ENCODE measurements at regions not wholly inside any gene's neighbourhood (a gene's known extent, or its start where the extent isn't known, plus 50 kb on each side); places are given as distances from the start of the nearest gene placed in this dataset.
"Not testable (repeated sequence)": the region's sequence is repeated elsewhere in the genome, so short reads cannot be mapped to it uniquely, and the experiment has no call there.

- no peak for ATAC-seq (ENCODE audit: poor library complexity)
- DNase-seq, result no peak
- intact Hi-C loops (cut with DNase I), result no loop called here
Observed at GRCh38 chr2:234570476-234570875, 73.6 kb upstream of the ARL4C start.

DNA sequence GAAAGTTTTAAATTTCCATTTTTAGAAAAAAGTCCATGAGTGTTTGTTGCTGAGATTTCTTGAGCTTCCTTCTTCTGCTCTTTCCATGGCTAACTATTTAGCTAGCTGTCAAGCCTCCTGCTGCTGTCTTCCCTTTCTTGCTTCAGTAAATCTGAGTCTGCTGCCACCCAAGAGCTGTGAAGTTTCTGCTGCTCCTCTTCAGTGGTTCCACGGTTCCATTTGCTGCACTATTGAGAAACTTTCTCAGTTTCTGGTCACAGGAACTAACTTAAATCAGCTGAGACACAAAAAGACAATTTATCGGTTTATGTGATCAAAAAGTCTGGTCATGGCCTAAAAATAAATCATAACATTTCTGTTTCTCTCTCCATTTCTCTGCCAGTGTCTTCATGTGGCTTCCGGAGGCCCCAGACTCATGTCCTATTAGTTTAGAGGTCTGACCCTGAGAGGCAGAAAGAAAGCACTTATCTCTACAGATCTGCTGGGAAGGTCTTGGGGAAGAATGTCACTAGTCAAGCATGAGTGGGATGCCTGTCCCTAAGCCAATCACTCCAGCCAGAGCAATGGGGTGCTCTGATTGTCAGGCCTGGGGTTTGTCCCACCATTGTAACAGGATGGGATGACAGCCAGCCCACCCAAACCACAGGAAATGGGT, 73.0 kb upstream of the ARL4C start:
- ATAC-seq (ENCODE audit: poor library complexity) (no peak), DNase-seq (no peak)
- intact Hi-C loops (cut with DNase I), result no loop called here

GRCh38 chr2:234566622-234567021, 69.7 kb upstream of the ARL4C start:
- ATAC-seq (ENCODE audit: poor library complexity) (no peak), DNase-seq (no peak)
- intact Hi-C loops (cut with DNase I), result no loop called here

DNA sequence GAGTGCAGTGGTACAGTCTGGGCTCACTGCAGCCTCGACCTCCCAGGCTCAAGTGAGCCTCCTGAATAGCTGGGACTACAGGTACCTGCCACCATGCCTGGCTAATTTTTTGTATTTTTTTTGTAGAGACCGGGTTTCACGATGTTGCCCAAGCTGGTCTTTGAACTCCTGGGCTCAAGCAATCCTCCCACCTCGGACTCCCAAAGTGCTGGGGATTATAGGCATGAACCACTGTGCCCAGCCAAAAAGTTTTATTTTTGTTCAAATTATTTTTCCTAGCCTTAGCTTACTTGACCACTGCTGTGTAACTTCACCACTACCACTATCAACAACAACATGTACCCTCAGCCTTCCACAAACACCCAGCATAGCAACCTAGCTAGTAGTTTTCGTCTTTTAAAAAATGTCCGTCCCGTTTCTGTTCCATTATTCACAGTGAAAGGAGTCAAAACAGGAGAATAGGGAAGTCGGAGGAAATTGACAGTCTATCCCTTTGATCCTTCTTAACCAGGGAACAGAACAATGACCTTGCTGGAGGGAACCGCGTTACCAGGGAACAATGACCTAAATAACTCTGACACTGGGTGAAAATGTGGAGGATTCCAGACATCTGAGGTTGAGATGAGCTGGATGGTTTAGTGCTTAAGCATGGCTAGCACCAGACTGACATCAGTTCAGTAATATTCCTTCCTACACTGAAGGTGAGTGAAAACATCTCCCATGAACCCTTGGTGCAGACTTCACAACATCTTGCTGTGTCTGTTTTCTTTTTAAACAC, 69.2 kb upstream of the ARL4C start:
- no peak for DNase-seq
- intact Hi-C loops (cut with DNase I), result no loop called here
- ATAC-seq (ENCODE audit: poor library complexity), result no peak

DNA sequence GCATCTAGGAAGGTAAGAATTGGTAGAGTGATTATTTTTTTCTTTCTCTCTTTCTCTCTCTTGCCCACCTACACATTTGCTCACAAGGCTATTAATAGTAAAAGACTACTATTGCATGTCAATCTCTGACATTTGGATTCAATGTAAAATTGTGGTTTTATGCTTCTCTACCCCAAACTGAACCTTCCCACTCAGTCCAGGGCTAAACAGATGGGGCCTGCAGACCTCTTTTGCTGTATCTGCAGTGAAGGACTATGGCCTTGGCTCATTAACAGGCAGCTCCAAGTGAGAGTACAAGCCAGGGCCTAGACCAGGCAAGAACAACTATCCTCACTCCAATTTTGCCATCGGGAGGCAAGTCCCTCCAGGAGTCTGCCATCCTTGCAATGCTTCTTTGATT, 68.3 kb upstream of the ARL4C start:
- DNase-seq (no peak), ATAC-seq (ENCODE audit: poor library complexity) (no peak)
- intact Hi-C loops (cut with DNase I), result no loop called here

- no peak for ATAC-seq (ENCODE audit: poor library complexity)
- intact Hi-C loops (cut with DNase I), result no loop called here
- no peak for DNase-seq
Observed at GRCh38 chr2:234564699-234565098, 67.8 kb upstream of the ARL4C start.

- ATAC-seq (ENCODE audit: poor library complexity) (no peak), DNase-seq (no peak)
- intact Hi-C loops (cut with DNase I), result no loop called here
Observed at GRCh38 chr2:234559609-234560008, 62.7 kb upstream of the ARL4C start.

DNA sequence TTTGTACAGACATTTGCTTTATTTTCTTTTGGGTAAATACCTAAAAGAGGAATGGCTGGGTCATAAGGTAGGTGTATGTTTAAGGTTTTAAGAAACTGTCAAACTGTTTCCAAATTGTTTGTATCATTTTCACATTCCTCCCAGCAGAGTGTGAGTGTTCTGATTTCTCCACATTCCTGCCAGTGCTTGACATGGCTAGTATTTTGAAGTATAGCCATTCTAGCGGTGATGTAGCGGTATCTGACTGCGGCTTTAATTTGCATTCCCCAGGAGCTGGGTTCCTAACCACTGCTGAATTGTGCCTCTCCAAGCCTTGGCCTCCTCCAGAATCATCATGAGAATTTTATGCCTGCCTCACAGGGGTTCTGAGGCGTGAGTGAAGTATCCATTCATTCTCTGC, 61.8 kb upstream of the ARL4C start:
- DNase-seq (no peak), ATAC-seq (ENCODE audit: poor library complexity) (no peak)
- intact Hi-C loops (cut with DNase I), result no loop called here

DNA sequence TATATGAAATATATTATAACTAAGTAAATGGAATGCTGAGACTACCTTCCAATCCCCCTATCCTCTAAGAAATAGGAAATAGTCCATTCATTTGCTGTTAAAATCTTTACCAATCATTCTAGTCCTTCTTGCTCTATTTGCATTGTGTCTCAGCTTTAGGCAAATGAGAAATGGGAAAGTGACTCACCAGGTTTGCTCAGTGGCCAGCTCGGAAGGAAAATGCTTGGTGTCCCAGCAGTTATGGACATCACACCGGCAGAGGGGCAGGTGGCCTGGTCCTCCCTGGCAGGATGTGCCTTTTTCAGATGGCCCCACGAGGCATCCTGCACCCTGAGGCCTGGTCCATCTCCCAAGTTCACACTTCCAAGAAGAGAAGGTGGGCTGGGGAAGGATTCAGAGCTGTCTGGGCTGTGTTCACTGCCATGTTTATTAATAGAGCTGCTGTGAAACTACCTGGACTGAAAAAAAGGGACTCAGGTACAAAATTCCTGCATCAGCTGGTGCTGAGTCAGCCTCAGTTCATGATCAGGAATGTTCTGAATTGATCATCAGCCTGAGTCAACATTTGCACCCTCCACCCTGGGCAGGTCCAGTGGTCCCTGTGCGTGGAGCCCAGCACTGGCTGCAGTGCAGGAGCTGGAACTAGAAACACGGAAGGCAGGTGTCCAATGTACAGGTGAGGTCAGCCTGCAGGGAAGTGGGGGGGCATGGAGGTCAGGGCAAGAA, 60.1 kb upstream of the ARL4C start:
- ATAC-seq (ENCODE audit: poor library complexity) (no peak), DNase-seq (no peak)
- intact Hi-C loops (cut with DNase I), result no loop called here

DNA sequence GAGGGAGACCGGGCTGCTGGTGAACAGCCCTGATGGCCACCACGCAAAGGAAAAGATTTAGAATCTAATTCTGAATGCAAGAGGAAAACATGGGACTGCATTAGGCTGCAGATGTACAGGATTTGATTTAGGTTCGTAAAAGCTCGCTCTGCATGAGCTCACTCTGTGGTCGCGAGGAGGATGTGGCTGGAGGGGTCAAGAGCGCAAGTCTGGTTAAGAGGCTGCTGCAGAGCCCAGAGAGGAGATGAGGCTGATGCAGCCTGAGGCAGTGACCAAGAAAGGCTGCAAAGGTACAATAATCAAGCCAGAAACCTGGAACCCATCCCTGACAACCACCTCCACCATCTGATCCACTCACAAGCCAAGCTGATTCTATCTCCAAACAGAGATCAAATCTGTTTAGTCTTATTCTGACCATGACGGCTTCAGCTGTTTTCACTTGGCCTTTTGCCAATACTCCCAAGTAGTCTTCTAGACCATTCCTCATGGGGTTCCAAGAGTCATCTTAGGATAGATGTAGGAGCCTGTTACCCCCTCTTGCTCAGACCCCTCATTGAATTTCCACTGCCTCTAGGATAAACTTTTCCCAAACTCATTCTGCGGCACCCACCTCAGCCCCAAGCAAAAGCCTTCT, 58.9 kb upstream of the ARL4C start:
- no peak for ATAC-seq (ENCODE audit: poor library complexity)
- intact Hi-C loops (cut with DNase I), result no loop called here
- DNase-seq, result no peak

- intact Hi-C loops (cut with DNase I), result no loop called here
- no peak for ATAC-seq (ENCODE audit: poor library complexity)
- no peak for DNase-seq
Observed at GRCh38 chr2:234555161-234555560, 58.3 kb upstream of the ARL4C start.

DNA sequence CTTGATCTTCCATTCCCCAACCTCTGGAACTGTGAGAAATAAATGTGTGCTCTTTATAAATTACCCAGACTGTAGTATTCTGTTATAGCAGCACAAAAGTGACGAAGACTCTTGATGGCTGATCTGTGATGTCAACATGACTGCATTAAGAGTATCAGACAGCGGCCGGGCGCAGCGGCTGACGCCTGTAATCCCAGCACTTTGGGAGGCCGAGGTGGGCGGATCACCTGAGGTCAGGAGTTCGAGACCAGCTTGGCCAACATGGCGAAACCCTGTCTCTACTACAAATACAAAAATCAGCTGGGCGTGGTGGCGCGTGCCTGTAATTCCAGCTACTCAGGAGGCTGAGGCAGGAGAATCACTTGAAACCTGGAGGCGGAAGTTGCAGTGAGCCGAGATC, 56.3 kb upstream of the ARL4C start:
- ATAC-seq (ENCODE audit: poor library complexity); DNase-seq: not testable (repeated sequence)
- intact Hi-C loops (cut with DNase I), result loop anchor here (5.0 kb wide), 1 partner anchor 554 kb away; no protein-coding TSS in a partner anchor

DNA sequence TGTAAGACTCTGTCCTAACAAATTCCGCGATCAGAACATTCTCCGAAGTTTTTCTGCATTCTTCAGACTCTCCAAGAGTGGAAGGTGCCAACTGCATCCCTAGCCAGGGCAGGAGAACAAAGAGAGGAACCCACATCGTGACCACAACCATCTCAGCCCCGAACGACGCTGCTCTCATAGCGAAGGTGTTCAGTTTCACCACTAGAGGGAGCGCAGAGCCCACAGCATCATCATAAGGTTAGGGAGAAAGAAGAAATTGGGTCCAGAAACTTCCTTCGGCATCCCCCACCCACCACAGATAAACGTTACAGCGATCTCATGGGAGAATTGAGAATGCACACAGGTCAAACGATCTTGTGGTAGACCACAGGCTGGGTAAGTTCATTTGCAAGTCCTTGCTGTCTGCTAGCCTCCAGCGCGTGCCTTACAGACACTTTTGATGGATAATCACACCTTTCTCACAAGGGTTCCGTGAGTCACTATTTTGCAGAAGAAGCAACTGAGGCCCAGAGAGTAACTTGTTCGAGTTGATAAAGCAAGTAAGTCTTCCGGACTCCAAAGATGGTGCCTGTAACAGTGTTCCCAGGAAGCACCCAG, 53.7 kb upstream of the ARL4C start:
- peak; percentile 51 for DNase-seq
- intact Hi-C loops (cut with DNase I), result loop anchor here (5.0 kb wide), 1 partner anchor 557 kb away; no protein-coding TSS in a partner anchor
- ATAC-seq (ENCODE audit: poor library complexity), result peak; percentile 83

GRCh38 chr2:234550056-234550455, 53.2 kb upstream of the ARL4C start:
- DNase-seq, result no peak
- ATAC-seq (ENCODE audit: poor library complexity), result no peak
- intact Hi-C loops (cut with DNase I), result loop anchor here (5.0 kb wide), 1 partner anchor 557 kb away; no protein-coding TSS in a partner anchor

DNA sequence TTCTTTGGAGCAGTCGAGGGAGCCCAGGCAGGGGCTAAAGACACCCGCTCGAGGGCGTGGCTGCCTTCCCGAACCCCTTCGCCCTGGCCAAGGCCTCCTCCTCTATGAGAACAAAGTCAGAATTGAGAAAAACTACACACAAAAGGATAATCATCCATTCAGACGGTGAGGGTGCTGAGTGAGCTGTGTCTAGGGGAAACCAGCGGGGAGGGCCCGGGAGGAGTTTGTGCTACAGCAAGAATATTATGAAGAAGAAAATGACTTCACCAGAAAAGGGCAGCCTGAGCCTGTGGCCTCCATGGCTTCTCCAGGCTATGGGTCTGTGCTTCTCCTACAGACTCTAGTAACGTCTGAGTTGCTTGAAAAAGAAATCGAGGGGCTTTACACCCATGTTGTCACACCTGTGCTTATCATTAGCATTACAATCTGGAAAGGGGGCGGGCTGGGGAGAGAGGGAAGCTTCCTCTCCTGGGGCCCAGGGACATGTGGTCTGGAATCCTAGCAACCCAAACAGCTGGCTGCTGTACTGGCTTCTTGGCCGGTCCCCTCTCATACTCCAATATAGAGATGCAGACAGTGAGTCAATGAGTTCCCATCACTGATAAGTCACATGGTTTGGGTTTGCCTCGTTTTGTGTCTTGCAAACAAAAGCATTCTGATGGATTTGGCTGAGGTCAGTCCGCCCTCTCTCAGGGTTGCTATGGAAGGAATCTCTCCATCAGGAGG, 52.0 kb upstream of the ARL4C start:
- DNase-seq (no peak), ATAC-seq (ENCODE audit: poor library complexity) (no peak)
- intact Hi-C loops (cut with DNase I), result loop anchor here (2.0 kb wide), 1 partner anchor 568 kb away; no protein-coding TSS in a partner anchor

DNA sequence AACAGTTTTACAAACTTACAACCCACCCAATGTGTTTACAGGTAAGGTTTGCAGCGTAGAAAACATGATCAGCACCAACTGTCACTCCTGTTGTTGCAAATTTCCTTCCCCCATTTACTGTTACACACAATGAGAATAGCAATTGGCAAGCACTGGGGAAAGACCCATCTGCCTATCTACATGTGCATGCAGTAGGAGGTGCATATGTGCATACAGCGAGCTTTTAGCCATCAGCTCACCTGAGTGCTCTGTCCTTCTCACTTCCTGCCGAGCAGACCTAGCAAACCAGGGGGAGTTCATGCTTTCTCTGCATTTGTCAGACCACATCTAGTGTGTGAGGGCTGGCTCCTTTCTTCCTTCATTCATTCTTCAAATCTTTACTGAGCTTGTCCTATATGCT, 49.9 kb upstream of the ARL4C start:
- intact Hi-C loops (cut with DNase I), result no loop called here
- DNase-seq, result no peak
- no peak for ATAC-seq (ENCODE audit: poor library complexity)
